GM21423 (cell line): ENCODE measurements at regions not wholly inside any gene's neighbourhood (a gene's known extent, or its start where the extent isn't known, plus 50 kb on each side); places are given as distances from the start of the nearest gene placed in this dataset.

Source experiments
- ATAC-seq: cut with Tn5 transposase; IDR thresholded peaks from one replicate; pipeline ENCODE4 v1.9.1; 2021; ENCODE audit warnings: mild to moderate bottlenecking, moderate library complexity; ENCODE audit not compliant: unreplicated experiment

DNA sequence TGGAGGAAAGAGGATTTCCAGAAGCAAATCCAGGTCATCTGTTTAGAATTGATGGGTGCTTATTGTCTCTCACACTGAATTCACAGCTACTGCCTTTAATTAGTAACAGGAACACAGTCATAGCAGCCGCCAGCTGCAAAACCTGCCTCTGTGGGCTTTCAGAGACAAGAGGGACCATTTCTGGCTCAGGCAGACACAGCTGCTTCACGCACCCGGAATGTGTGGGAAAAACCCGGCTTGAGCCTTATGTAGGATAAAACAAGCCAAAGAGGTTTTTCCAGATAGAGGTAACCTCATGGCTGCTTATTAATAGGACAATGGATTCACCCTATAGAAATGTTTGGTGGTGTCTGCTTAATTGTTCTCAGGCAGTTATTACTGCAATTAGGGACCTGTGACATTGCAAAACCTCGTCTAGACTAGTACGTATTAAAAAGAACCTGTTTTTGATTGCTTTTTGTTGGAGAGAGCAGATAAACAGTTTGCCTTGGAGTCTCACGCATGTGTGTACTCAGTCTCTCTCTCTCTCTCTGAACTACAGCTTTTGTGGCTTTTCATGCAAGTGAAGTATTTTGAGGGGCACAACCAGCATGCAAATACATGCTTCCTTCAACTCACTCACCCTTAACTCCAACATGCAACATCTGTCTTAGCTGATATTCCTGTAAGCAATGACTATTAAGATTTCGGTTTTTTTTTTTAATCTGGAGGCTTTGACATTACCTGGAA, 302.7 kb downstream of the PLK2 start:
- no peak for ATAC-seq

DNA sequence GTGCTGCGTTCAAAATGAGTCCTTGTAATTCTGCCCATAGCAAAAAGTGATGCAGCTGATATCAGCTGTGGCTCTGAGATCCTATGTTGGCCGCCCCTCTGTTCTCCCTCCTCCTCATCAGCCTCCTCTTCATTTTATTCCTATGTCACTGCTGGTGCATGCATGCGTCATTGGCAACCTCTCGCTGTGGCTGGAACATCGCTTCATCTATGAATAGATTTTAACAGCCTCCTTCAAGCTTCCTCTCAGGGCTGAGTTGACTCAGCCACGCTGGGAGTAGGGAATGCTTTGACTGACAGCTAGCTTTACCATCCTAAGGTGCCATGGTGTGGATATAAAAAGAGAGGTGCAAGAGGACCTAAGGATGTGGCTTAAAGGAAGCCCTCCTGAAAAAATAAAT, 303.5 kb downstream of the PLK2 start:
- no peak for ATAC-seq

DNA sequence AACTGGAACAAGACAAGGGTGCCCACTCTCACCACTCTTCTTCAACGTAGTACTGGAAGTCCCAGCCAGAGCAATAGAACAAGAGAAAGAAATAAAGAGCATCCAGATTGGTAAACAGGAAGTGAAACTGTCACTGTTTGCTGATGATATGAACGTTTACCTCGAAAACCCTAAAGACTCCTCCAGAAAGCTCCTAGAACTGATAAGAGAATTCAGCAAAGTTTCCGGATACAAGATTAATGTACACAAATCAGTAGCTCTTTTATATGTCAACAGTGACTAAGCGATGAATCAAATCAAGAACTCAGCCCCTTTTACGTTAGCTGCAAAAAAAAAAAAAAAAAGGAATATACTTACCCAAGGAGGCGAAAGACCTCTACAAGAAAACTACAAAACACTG, 306.6 kb downstream of the PLK2 start:
- no peak for ATAC-seq

DNA sequence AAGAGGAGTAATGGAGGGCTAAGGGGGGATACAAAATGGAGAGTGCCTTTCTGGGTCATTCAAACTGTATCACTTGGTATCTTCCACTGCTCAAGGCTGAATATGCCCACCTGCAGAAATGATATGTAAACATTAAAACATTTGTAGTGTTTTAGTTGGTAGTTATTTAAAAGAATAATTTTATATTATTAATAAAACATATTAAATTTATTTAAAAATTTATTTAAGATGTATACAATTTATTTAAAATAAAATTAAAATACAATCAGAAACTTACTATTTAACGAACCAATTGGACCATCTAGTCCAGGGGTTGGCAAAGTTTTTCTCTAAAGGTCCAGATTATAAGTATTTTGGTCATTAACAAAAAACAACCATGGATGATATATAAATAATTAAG, 308.5 kb downstream of the PLK2 start:
- ATAC-seq = no peak

DNA sequence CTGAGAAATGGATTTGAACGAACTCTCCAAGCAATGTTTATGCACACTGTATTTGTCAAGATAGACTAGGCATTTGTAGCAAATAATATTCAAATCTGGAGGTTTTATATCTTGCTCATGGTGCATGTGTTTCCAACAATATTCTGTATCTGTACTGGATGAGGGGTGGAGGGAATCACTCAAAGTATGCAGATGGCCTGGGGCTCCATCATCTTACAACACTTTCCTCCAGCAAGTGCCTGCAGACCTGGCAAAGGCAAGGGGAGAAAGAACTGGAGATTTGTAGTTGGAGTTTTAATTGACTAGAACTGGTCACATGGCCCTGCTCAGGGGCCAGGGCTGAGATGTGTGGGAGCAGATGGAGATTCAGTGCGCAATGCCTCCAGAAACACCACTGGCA, 309.0 kb downstream of the PLK2 start:
- no peak for ATAC-seq

DNA sequence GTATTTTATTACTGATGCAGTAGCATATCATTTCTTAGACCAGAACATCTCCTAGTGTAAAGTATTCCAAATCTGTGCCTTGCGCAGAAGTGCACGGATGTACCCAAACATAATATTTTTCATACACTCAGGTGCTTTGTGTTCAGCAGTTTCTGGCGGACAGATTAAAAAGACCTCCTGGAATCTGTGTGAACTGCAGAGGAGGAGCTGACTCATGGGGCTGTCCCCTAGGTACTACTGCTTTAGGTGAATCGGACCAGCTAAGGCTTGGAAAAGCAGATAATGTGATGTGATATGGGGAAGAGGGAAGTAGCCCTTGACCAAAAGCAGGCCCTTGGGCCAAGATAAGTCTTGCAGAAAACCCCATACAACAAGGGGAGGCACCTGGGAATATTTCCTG, 310.1 kb downstream of the PLK2 start:
- no peak for ATAC-seq

DNA sequence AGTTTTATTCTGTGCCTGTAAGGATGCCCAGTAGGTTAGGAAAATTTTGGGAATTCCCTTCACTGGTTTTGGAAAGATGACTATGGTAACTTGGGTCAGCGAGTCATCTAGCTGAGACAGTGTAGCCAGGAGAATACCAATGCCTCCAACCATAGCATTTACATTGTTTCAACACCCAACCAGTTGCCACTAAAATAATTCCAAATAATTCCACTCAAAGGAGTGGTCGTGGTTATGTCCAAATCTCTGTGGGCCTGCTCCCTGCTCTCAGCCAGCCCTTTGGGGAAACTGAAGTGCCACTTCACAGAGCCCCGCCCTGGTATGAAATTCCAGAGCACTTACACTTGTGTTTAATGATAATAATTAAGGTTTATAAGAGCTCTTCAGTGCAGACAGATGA, 310.5 kb downstream of the PLK2 start:
- ATAC-seq = no peak

DNA sequence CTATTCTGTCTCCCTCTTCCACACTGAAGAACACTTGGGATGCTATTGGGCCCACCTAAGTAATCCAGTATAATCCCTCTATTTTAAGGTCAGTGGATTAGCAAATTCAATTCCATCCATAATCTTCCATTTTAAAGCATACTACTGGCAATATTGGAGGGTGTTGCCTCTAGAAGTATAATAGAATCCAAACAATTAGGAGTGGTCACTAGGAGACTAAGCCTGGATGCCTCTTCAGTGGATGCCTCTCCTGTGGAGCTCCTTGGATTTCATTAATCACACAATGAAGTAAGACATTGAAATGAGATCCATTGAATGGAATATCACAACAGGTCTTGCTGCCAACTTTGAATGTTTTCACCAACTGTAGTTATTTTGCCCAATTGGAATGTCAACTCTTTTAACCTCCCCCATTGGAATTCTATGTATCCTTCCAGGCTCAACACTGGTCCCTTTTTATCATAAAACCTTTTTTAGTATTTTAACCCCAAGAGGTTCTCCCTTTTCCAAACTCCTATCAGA, 311.6 kb downstream of the PLK2 start:
- ATAC-seq = no peak

DNA sequence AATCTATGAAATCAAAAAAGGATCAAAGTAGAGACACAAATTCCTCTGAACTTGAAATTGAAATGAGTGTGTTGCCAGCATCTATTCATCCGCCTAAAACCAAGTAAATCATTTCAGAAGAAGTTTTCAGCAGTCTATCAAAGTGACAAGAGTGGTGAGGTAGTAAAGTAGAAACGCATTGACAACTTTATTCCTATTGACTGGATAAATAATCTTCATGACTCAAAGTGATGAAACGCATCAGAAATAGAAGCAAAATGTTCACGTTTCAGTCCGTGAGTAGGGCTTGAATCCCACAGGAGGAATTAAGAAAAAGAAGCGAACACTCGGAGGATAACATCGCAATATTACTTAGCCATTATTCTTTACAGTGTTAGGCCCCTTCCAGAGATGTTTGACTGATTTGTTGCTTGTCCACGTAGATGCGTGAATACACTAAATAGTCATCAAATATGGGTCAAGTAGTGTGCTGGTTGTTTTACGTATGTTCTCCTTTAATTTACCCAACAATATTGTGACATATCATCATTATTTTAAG, 314.4 kb downstream of the PLK2 start:
- no peak for ATAC-seq

DNA sequence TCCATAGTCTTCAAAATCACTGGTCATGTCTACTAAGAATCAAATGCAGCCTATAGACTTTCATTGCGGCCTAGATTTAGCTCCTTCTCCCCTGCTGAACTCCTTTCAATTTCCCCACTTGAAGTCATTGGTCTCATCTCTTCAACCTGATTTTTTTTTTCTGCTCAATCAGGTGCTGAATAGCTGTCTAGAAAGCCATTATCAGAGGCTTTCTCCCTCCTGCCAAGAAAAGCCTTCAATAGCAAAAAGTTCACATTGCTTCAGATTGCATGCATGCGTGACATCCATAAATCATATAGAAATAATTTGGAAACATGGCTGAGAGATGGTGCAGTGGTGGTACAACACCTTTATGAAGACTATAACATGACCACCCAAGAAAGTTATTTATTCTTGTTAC, 316.2 kb downstream of the PLK2 start:
- ATAC-seq = no peak

DNA sequence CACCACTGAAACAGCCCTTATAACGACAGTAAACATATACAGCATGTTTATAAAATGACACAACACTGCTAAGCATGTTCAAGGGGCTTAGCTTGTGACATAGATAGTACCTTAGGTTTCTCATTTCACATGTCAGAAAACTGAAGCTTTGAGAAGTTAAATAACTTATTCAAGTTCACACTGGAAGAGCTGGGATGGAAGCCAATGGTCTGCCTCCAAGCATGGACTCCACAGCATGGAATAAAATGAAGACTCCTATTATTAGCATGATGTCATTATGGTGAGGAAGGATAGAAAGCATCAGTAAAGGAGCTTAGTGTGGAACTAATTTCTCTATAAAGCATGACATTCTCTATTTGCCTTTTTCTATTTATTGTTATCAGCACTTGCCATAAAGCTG, 316.7 kb downstream of the PLK2 start:
- ATAC-seq = no peak

DNA sequence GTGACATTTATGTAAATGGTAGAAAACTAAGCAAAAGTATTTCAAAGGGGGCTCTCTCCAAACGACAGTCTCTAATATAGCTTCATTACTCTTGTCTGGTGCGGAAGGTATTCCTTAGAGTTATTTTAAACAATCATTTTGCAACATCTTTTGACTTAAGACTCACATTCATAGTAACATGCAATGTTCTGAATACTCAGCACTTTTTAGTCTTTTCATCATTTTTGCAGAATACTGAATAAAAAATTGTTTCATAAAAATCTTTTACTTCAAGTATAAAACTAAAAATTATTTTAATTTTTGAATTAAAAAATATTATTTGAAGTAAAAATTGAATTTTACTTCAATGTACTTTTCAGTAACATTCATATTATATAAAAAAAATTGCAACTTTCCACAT, 321.1 kb downstream of the PLK2 start:
- ATAC-seq = no peak

DNA sequence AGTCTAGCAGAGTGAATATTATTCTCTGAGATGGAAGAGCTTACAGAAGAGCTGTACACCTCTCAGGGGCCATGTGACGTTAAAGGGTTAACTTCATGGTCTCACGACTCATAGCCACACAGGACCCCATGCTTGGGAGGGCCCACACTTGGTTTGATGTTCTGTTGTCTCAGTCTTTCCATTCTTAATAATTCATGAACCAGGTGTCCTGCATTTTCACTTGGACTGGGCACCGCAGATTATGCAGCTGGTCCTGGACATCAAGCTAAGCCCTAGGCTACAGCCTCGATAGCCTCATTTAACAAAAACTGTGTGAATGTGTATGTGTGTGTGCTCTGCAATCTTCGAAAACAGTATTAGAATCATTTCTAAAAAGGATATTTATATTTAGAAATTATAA, 323.5 kb downstream of the PLK2 start:
- no peak for ATAC-seq

DNA sequence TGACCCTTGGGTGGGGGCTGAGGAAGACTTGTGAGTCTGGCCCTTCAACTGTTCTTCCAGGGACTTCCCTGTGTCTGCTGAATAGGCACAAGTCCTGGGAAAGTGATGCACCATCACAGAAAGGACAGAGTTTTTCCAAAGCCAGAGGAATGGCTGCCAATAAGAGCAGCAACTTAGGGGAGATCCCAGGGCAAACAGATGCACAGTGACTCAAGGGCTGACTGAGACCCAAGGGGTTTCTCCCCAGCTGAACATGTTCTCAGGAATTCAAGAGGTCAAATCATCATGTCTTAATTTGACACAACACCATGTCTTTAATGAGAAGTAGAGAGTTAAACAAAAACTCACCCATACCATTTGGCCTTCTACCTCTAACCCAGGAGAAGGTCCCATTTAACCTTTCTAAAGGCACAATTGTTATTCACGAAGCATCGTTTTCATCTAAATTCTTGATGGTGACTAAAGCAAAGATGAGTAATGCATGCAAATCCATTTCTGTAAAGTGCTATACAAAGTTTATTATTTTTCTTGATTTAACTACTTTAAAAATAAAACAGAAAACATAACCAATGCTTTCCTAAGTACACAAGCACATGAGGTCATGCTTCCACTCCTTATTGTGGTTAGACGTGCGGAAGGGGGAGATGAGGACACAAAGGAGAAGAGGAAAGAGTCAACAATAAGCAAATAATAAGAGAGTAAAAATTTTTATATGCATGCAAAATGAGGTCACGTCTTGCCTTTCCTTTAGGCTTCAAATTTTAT, 324.1 kb downstream of the PLK2 start:
- no peak for ATAC-seq

DNA sequence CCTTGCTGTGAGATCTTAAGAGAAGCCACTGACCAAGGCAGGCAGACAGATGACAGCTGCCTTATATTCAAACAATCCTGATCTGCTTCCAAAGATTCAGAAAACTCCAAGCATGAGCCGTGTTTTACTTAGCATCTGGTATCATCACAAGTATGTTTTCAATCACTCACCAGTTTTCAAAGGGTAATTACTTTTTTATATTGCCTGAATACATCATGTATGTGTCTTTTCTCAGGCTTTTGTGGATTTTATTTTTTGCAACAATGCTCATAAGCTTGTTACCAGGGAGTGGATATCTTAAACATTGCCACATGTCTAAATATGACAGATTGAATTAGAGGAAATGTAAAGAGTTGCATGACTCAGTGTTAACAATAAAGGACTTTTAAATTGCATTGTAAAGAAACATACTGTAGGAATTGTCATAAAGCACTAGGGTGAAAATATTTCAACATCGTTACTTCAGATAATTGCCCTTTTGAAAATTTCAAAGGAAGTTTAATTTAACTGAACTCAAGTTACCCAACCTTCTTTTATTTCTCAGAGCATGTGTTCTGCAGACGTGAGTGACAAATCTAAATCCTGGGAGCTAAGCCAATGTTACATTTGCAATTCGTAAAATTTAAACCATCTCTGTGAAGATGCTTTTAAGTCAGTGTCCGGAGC, 326.1 kb downstream of the PLK2 start:
- no peak for ATAC-seq

DNA sequence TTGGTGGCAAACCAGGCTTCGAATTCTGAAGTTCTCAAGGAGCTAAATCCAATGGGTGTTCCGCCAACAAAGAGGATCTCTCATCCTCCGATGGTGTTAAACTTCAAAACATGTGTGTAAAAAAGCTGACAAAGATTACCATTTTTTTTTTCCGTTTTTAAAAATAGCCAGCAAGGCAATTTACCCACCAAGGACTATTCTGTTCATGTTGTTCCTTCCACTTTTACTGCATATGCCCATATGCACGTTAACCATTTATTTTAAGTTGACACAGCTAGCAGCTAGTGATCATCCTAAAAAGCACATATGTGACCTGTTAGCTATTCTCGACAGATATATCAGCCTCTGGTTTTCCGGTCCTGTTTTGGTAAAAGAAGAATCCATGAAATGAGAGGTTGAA, 326.7 kb downstream of the PLK2 start:
- no peak for ATAC-seq

DNA sequence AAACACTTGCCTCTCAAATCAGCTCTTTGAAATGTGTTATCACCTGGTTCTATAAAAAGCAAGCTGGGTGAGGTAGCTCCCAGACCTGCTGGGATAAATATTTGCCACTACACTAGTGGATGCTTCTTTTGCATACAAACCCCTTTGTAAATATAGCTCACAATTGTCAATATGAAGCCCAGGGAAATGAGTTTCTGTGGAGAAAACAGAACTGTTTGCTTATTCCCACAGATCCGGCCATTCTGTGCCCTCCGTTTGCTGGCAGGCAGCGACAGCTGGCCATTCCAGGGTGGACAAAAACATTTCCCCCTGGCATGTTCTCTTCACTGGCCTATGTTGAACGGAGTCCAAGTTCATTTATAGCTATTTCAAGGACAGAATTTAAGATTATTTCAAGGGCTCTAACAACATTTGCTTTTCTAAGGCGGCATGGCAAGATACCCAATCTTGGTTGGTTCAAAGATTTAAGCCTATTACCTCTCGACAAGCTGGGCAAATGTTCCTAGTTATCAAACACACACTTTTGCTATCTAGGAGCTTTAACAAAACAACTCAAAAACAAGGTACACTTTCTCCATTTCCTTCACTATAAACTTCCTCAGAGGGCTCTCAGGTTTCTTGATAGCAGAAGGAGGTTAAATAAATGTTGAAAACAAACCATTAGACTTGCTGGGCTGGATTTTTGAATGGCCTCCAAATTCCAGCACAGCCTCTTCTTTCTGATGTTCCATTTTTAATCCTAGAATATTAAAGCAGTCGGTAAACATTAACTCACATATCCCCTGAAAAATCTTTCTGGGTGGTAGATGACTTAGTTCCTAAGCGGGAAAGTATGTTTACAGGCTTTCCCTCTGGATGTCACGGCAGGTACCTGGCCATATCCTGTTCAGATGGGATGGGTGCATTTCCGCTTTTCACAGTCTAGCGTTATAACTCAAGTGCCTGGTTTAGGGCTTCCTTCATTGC, 332.3 kb downstream of the PLK2 start:
- ATAC-seq = no peak

DNA sequence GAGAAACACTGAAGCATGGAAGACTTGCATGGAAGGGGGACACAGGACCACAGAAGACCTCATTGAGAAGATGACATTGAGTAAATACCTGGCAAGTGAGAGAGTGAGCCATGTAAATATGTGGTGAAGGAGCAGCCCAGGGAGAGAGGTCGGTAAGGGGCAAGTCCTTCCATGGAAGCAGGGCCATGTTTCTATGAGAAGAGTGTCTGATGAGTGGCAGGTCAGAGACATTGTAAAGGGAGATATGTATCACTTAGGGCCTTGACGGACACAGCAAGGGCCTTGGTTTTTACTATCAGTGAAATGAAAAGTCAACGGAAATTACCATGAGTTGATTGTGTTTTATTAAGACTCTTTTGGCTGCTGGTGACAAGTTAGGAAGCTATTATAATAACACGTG, 336.4 kb downstream of the PLK2 start:
- ATAC-seq = no peak

DNA sequence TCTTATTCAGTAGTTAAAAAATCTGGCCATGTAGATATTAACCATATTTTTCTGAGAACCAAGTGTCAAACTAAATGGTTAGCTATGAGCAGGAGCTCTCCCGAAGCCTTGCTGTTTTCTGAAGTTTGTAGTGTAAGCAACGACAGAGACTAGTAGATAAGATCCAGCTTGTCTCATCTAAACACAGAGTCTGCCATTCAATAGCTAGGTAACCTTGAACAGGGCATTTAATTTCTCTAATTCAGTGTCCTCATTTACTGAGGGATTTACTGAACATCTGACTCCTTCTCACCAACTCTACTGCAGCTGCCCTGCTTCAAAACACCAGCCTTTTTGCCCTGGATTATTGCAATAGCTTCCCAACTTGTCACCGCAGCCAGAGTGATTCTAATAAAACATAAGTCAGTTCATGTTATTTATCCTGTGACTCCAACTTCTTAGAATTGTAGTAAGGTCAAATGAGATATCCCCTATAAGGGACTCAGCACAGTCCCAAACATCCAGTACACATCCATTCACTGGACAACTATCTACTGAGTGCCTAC, 337.0 kb downstream of the PLK2 start:
- no peak for ATAC-seq

DNA sequence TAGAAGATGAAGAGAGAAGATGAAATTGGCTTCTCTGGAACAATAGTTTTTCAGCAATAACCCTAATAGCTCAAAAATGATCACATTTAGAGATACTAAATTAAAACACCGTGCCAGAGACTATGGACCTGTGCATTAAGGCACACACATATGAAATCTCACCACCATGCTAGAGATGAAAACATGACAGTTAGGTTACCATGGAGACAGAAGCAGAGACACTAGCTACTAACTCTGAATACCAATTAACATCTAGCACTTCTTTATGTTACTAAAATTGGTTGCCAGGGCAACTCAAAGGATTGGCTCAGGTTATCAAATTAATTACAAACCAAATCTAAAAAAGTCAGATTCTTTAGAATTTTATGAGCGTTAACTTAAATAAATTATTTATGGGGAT, 337.7 kb downstream of the PLK2 start:
- ATAC-seq = no peak
